IMR-90 (cell line): ENCODE measurements at regions not wholly inside any gene's neighbourhood (a gene's known extent, or its start where the extent isn't known, plus 50 kb on each side); places are given as distances from the start of the nearest gene placed in this dataset.

Source experiments
- ATAC-seq: fragments of 200-7000 bp; cut with Tn5 transposase; 2 replicates; pipeline ENCODE4 v1.9.1; 2020; ENCODE audit warnings: low read depth, mild to moderate bottlenecking, moderate library complexity
- BruUV-seq: library from RNA; stranded (reverse); fragments of 400-500 nt; replicated peaks from 2 replicates; lab custom pipeline; 2021; lab: Mats Ljungman, UMichigan
- CTCF ChIA-PET: fragments of 300-600 bp; formaldehyde crosslinking; extraction: SDS; loops from one replicate; lab custom pipeline; 2021; ENCODE audit warnings: antibody characterized with exemption; lab: Yijun Ruan, JAX
- POLR2A ChIA-PET: fragments of 300-600 bp; sonication (Branson Sonifier 250); formaldehyde crosslinking; loops from one replicate; lab custom pipeline; 2022; ENCODE audit warnings: antibody characterized with exemption; ENCODE audit not compliant: unreplicated experiment; lab: Charles Lee
- DNase-seq: peaks from one replicate; pipeline ENCODE4 v3.0.0; 2013
- H2AFZ ChIP-seq: replicated peaks from 2 replicates; pipeline ENCODE3; 2013; ENCODE audit warnings: low read length, mild to moderate bottlenecking; ENCODE audit not compliant: poor library complexity
- H2AK5ac ChIP-seq: 2 replicates; pipeline ENCODE4 v1.6.1; 2013; ENCODE audit warnings: low read depth, low read length, inconsistent platforms
- H2AK9ac ChIP-seq: replicated peaks from 2 replicates; pipeline ENCODE3; 2013; ENCODE audit warnings: mild to moderate bottlenecking, low read depth, low read length, moderate library complexity; ENCODE audit not compliant: poor library complexity
- H2BK120ac ChIP-seq: 2 replicates; pipeline ENCODE4 v1.6.1; 2013; ENCODE audit warnings: low read depth, low read length, inconsistent platforms
- H2BK15ac ChIP-seq: 3 replicates; pipeline ENCODE4 v1.6.1; 2013; ENCODE audit warnings: low read depth, low read length, inconsistent platforms
- H2BK20ac ChIP-seq: 2 replicates; pipeline ENCODE4 v1.6.1; 2013; ENCODE audit warnings: low read depth, mild to moderate bottlenecking, inconsistent platforms, low read length, moderate library complexity
- H2BK5ac ChIP-seq: 2 replicates; pipeline ENCODE4 v1.6.1; 2013; ENCODE audit warnings: mild to moderate bottlenecking, low read depth, low read length, inconsistent platforms; ENCODE audit not compliant: poor library complexity, severe bottlenecking
- H3K14ac ChIP-seq: replicated peaks from 2 replicates; pipeline ENCODE4 v1.6.1; 2013; ENCODE audit warnings: low read depth, low read length, inconsistent platforms
- H3K18ac ChIP-seq: 2 replicates; pipeline ENCODE4 v1.6.1; 2013; ENCODE audit warnings: low read depth, low read length, control low read depth
- H3K23ac ChIP-seq: 2 replicates; pipeline ENCODE4 v1.6.1; 2013; ENCODE audit warnings: low read depth, low read length, inconsistent platforms
- H3K27ac ChIP-seq: 2 replicates; pipeline ENCODE4 v1.5.1; 2013; ENCODE audit warnings: mild to moderate bottlenecking, control low read depth, low read length; ENCODE audit not compliant: insufficient read depth
- H3K27me3 ChIP-seq: 2 replicates; pipeline ENCODE4 v1.6.1; 2013; ENCODE audit warnings: low read length; ENCODE audit not compliant: control insufficient read depth, insufficient read depth
- H3K36me3 ChIP-seq: 2 replicates; pipeline ENCODE4 v1.6.1; 2013; ENCODE audit warnings: low read length, mixed read lengths; ENCODE audit not compliant: control insufficient read depth, insufficient read depth
- H3K4ac ChIP-seq: 2 replicates; pipeline ENCODE4 v1.6.1; 2013; ENCODE audit warnings: low read depth, low read length, inconsistent platforms
- H3K4me1 ChIP-seq: 2 replicates; pipeline ENCODE4 v1.6.1; 2013; ENCODE audit warnings: low read length, mixed read lengths; ENCODE audit not compliant: control insufficient read depth, insufficient read depth
- H3K4me2 ChIP-seq: 2 replicates; pipeline ENCODE4 v1.6.1; 2013; ENCODE audit warnings: low read depth, mild to moderate bottlenecking, control low read depth, low read length, moderate library complexity
- H3K4me3 ChIP-seq: 2 replicates; pipeline ENCODE4 v1.5.1; 2013; ENCODE audit warnings: low read depth, mild to moderate bottlenecking, control low read depth, low read length, moderate library complexity; ENCODE audit not compliant: insufficient read depth
- H3K56ac ChIP-seq: 2 replicates; pipeline ENCODE4 v1.6.1; 2013; ENCODE audit warnings: low read length, inconsistent platforms; ENCODE audit not compliant: insufficient read depth; ENCODE audit errors: extremely low read depth
- H3K79me1 ChIP-seq, 2 experiments: 2 replicates each; pipeline ENCODE4 v1.6.1; 2013; ENCODE audit warnings: low read length in 2 of 2, inconsistent platforms in 1 of 2, low read depth in 1 of 2
- H3K9ac ChIP-seq: 2 replicates; pipeline ENCODE4 v1.6.1; 2013; ENCODE audit warnings: low read depth, low read length, control low read depth
- H3K9me1 ChIP-seq: 2 replicates; pipeline ENCODE4 v1.6.1; 2013; ENCODE audit warnings: low read length, inconsistent platforms; ENCODE audit not compliant: insufficient read depth
- H3K9me3 ChIP-seq: 2 replicates; pipeline ENCODE4 v1.6.1; 2013; ENCODE audit warnings: low read length; ENCODE audit not compliant: control insufficient read depth, insufficient read depth
- H4K20me1 ChIP-seq: 2 replicates; pipeline ENCODE4 v1.6.1; 2013; ENCODE audit warnings: low read length, inconsistent platforms; ENCODE audit not compliant: insufficient read depth
- H4K5ac ChIP-seq: 2 replicates; pipeline ENCODE4 v1.6.1; 2013; ENCODE audit warnings: mild to moderate bottlenecking, low read depth, low read length, control low read depth
- H4K8ac ChIP-seq, 2 experiments: 2 replicates each; pipeline ENCODE4 v1.6.1; 2013; ENCODE audit warnings: low read depth in 2 of 2, low read length in 2 of 2, control low read depth in 1 of 2, inconsistent platforms in 1 of 2
- H4K91ac ChIP-seq: 2 replicates; pipeline ENCODE4 v1.6.1; 2013; ENCODE audit warnings: low read depth, low read length, inconsistent platforms; ENCODE audit not compliant: insufficient read depth
- CEBPB ChIP-seq: IDR thresholded peaks from 2 replicates; pipeline ENCODE4 v1.6.1; 2012; ENCODE audit warnings: low read depth, low read length, improper control_type of control experiment
- CHD1 ChIP-seq: IDR thresholded peaks from 2 replicates; pipeline ENCODE4 v1.6.1; 2012; ENCODE audit warnings: low read depth, low read length, improper control_type of control experiment
- CTCF ChIP-seq: conservative IDR thresholded peaks from 2 replicates; pipeline ENCODE4 v1.5.1; 2012; ENCODE audit warnings: mild to moderate bottlenecking, low read depth, low read length, improper control_type of control experiment
- FOS ChIP-seq: fragments of 150-350 bp; IDR thresholded peaks from 2 replicates; pipeline ENCODE4 v1.6.1; 2016; ENCODE audit warnings: low read depth, low read length
- MAFK ChIP-seq: IDR thresholded peaks from 2 replicates; pipeline ENCODE4 v1.6.1; 2012; ENCODE audit warnings: low read depth, low read length, improper control_type of control experiment
- MAZ ChIP-seq: IDR thresholded peaks from 2 replicates; pipeline ENCODE4 v1.6.1; 2012; ENCODE audit warnings: low read depth, mild to moderate bottlenecking, low read length, improper control_type of control experiment, moderate library complexity, borderline replicate concordance
- POLR2A ChIP-seq: IDR thresholded peaks from 2 replicates; pipeline ENCODE4 v1.6.1; 2012; ENCODE audit warnings: mild to moderate bottlenecking, low read depth, low read length
- RAD21 ChIP-seq: IDR thresholded peaks from 2 replicates; pipeline ENCODE4 v1.6.1; 2012; ENCODE audit warnings: low read length, improper control_type of control experiment
- RFX5 ChIP-seq: IDR thresholded peaks from 2 replicates; pipeline ENCODE4 v1.8.0; 2012; ENCODE audit warnings: low read depth, mild to moderate bottlenecking, low read length, moderate library complexity
- USF2 ChIP-seq: fragments of 150-350 bp; IDR thresholded peaks from 2 replicates; pipeline ENCODE4 v1.6.1; 2017; ENCODE audit warnings: mild to moderate bottlenecking, antibody characterized with exemption, low read length, low read depth
- WGBS, 2 experiments: methylation state at CpG; one replicate each; pipeline versions ENCODE4 v1.1.5 to v1.1.7; 2013; ENCODE audit warnings: missing lambda C conversion rate in 2 of 2; ENCODE audit not compliant: insufficient read length in 1 of 2; ENCODE audit errors: extremely low coverage in 2 of 2; 5-methylcytosine and 5-hydroxymethylcytosine counted together
- dilution Hi-C: fragments of 300-500 bp; cut with HindIII; formaldehyde crosslinking; loops from one replicate; pipeline ENCODE4 v1.14.3; 2018; ENCODE audit warnings: low sequenced_read_pairs; ENCODE audit not compliant: unreplicated experiment
- in situ Hi-C: fragments of 300-500 bp; cut with MboI; formaldehyde crosslinking; loops from 3 replicates; pipeline ENCODE4 v1.14.3; 2019; ENCODE audit warnings: low sequenced_read_pairs, inconsistent platforms, mixed read lengths
- intact Hi-C: fragments of 100-400 bp; cut with micrococcal nuclease; formaldehyde crosslinking; loops from 2 replicates; pipeline ENCODE4 v1.10.0; 2022

- H2AK9ac ChIP-seq: no peak overlapping the region
- H4K5ac ChIP-seq: no peak overlapping the region
- peaks cover 9% of the 10 kb centered on the region for H3K27me3 ChIP-seq
- H4K8ac ChIP-seq: no peak overlapping the region
- ChIA-PET POLR2A (no interaction called here), CTCF (no interaction called here)
- H3K9me1 ChIP-seq: no peaks in the 10 kb centered on the region
- H3K4ac ChIP-seq: no peak overlapping the region
- dilution Hi-C loops: no loop called here
- no peak overlapping the region for H3K4me2 ChIP-seq
- TF ChIP-seq FOS: no peak
- no peak for TF ChIP-seq CEBPB
- TF ChIP-seq MAZ: no peak
- no peak for TF ChIP-seq RAD21
- TF ChIP-seq POLR2A: no peak
- TF ChIP-seq CHD1: no peak
- TF ChIP-seq USF2: no peak
- TF ChIP-seq CTCF: no peak
- TF ChIP-seq RFX5: no peak
- no peak for TF ChIP-seq MAFK
- no peak overlapping the region for H3K14ac ChIP-seq
- no peak overlapping the region for H2BK5ac ChIP-seq
- H3K27ac ChIP-seq: no peak overlapping the region
- no peaks in the 10 kb centered on the region for H4K20me1 ChIP-seq
- H2AFZ ChIP-seq: no peak overlapping the region
- WGBS, 2 experiments: 80% methylated on average over 4 of the region's 15 CpGs; no CpG with 5 or more reads in 1 of the 2 experiments
- H3K4me3 ChIP-seq: no peak overlapping the region
- H3K9me3 ChIP-seq: no peaks in the 10 kb centered on the region
- H3K9ac ChIP-seq: no peak overlapping the region
- BruUV-seq: no TSS peak
- H3K23ac ChIP-seq: no peak overlapping the region
- H3K79me1 ChIP-seq: no peaks in the 10 kb centered on the region
- no peaks in the 10 kb centered on the region; the same call in 1 of the 2 replicates for H3K4me1 ChIP-seq
- H2BK120ac ChIP-seq: no peak overlapping the region
- no peak overlapping the region for H3K18ac ChIP-seq
- no peak overlapping the region for H3K56ac ChIP-seq
- no peak overlapping the region for H2AK5ac ChIP-seq
- H4K91ac ChIP-seq: no peak overlapping the region
- no peak for DNase-seq
- no peak for ATAC-seq
- H2BK15ac ChIP-seq: no peak overlapping the region
- no peak overlapping the region for H2BK20ac ChIP-seq
- intact Hi-C loops: no loop called here
- in situ Hi-C loops: no loop called here
- no peaks in the 10 kb centered on the region for H3K36me3 ChIP-seq
Measured at GRCh38 chr10:47195274-47195885, 104.6 kb upstream of the GDF10 start.
